Loucy (cell line): ENCODE measurements at regions not wholly inside any gene's neighbourhood (a gene's known extent, or its start where the extent isn't known, plus 50 kb on each side); places are given as distances from the start of the nearest gene placed in this dataset.

Experiments used
- EZH2phosphoT487 ChIP-seq: fragments of 200-600 bp; IDR thresholded peaks from 2 replicates; pipeline ENCODE4 v1.6.1; 2018; ENCODE audit warnings: antibody characterized with exemption, mild to moderate bottlenecking, moderate library complexity, borderline replicate concordance
- TF ChIP-seq, protein P1 (sequence below): fragments of 200-600 bp; sonication (generic); conservative IDR thresholded peaks from 2 replicates; pipeline ENCODE4 v1.5.1; 2014; ENCODE audit warnings: mild to moderate bottlenecking, antibody characterized with exemption, low read length

DNA sequence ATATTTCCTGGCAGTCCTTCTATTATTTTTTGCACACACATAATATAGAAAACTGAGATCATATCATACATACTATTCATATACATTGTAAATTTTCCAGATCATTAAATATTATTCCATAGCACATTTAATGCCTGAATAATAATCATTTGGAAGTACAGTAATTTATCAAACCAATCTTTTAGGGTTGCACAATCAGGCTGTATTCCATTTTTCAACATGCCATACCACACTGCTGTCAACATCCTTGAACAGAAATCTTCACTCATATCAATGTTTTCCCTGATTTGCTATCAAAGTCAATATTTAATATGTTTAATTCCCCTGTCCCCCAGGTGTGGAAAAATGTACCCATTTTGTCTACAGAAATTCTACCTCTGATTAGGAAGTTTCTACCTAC lies 122.7 kb upstream of the ADGRF1 start:
- TF ChIP-seq, protein P1, sequence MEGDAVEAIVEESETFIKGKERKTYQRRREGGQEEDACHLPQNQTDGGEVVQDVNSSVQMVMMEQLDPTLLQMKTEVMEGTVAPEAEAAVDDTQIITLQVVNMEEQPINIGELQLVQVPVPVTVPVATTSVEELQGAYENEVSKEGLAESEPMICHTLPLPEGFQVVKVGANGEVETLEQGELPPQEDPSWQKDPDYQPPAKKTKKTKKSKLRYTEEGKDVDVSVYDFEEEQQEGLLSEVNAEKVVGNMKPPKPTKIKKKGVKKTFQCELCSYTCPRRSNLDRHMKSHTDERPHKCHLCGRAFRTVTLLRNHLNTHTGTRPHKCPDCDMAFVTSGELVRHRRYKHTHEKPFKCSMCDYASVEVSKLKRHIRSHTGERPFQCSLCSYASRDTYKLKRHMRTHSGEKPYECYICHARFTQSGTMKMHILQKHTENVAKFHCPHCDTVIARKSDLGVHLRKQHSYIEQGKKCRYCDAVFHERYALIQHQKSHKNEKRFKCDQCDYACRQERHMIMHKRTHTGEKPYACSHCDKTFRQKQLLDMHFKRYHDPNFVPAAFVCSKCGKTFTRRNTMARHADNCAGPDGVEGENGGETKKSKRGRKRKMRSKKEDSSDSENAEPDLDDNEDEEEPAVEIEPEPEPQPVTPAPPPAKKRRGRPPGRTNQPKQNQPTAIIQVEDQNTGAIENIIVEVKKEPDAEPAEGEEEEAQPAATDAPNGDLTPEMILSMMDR = no peak
- no peak for TF ChIP-seq EZH2phosphoT487
